NB4 (cell line): ENCODE measurements at regions not wholly inside any gene's neighbourhood (a gene's known extent, or its start where the extent isn't known, plus 50 kb on each side); places are given as distances from the start of the nearest gene placed in this dataset.

ENCODE experiments used
- DNase-seq: peaks from one replicate; pipeline ENCODE4 v3.0.0; 2010; ENCODE audit warnings: low read depth
- H3K4me3 ChIP-seq: one replicate; pipeline ENCODE4 v1.5.1; 2011; ENCODE audit warnings: mild to moderate bottlenecking, low read depth, low read length, moderate library complexity
- MAX ChIP-seq: IDR thresholded peaks from 2 replicates; pipeline ENCODE4 v1.6.1; 2011; ENCODE audit warnings: low read depth, low read length
- MYC ChIP-seq: IDR thresholded peaks from 2 replicates; pipeline ENCODE4 v1.6.1; 2011; ENCODE audit warnings: low read depth, low read length
- POLR2A ChIP-seq: IDR thresholded peaks from 2 replicates; pipeline ENCODE4 v1.6.1; 2011; ENCODE audit warnings: mild to moderate bottlenecking; ENCODE audit not compliant: insufficient read length; ENCODE audit errors: extremely low read depth
- TF ChIP-seq, protein P1 (sequence below): IDR thresholded peaks from one replicate; pipeline ENCODE4 v1.5.1; 2012; ENCODE audit warnings: low read depth, low read length

DNA sequence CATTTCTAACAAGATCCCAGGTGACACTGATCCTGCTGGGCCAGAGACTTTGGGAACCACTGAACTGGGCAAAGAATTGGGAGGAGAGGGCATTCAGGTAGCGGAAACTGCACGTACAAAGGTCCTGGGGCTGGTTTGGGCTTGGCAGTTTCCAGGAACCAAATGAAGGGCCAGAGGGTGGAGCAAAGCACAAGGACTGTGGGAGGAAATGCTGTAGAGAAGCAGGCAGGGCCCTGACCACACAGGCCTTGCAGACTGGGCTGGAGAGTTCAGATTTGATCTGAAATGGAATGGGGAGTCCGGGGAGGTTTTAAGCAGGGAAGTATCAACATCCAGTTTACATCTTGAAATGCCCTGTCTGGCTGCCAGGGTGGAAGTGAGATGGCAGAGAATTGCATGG is 195.1 kb downstream of the PHETA1 start:
- TF ChIP-seq MAX: no peak
- TF ChIP-seq MYC: peak; percentile 15; the same call in 1 of the 2 replicates
- TF ChIP-seq, protein P1, sequence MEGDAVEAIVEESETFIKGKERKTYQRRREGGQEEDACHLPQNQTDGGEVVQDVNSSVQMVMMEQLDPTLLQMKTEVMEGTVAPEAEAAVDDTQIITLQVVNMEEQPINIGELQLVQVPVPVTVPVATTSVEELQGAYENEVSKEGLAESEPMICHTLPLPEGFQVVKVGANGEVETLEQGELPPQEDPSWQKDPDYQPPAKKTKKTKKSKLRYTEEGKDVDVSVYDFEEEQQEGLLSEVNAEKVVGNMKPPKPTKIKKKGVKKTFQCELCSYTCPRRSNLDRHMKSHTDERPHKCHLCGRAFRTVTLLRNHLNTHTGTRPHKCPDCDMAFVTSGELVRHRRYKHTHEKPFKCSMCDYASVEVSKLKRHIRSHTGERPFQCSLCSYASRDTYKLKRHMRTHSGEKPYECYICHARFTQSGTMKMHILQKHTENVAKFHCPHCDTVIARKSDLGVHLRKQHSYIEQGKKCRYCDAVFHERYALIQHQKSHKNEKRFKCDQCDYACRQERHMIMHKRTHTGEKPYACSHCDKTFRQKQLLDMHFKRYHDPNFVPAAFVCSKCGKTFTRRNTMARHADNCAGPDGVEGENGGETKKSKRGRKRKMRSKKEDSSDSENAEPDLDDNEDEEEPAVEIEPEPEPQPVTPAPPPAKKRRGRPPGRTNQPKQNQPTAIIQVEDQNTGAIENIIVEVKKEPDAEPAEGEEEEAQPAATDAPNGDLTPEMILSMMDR: no peak
- TF ChIP-seq POLR2A: no peak
- no peak overlapping the region for H3K4me3 ChIP-seq
- peak; percentile 51 for DNase-seq

GRCh38 chr12:111173391-111173790 is 195.5 kb downstream of the PHETA1 start:
- no peak for TF ChIP-seq MAX
- no peak overlapping the region for H3K4me3 ChIP-seq
- DNase-seq: no peak

GRCh38 chr12:111172786-111173185 is 196.1 kb downstream of the PHETA1 start:
- H3K4me3 ChIP-seq: no peak overlapping the region
- TF ChIP-seq POLR2A (no peak), MYC (no peak), MAX (no peak)
- TF ChIP-seq, protein P1: no peak
- no peak for DNase-seq

DNA sequence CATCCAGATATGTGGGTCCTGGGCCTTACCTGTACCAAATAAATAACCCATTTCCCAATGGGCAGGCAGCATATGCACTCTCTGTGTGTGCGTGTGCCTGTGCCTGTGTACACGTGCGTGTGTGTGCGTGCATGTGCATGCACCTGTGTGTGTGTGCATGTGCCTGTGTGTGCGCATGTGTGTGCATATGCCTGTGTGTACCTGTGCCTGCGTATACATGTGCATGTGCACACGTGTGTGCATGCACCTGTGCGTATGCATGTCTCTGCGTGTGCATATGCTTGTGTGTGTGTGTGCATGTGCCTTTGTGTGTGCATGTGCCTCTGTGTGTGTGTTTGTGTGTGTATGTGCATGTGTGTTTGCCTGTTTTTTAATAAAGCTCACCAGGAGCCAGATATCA is 197.1 kb downstream of the PHETA1 start:
- no peak for DNase-seq
- no peak for TF ChIP-seq MYC
- TF ChIP-seq MAX: 0 out of 2 replicates have a peak, but pooled peaks have one; percentile 23
- TF ChIP-seq POLR2A: no peak
- H3K4me3 ChIP-seq: no peak overlapping the region

- TF ChIP-seq, protein P1: no peak
- TF ChIP-seq MAX (no peak), POLR2A (no peak), MYC (no peak)
- DNase-seq: no peak
- no peak overlapping the region for H3K4me3 ChIP-seq
These were observed 197.6 kb downstream of the PHETA1 start for GRCh38 chr12:111171345-111171744.

GRCh38 chr12:111170543-111170942 is 198.4 kb downstream of the PHETA1 start:
- no peak overlapping the region for H3K4me3 ChIP-seq
- TF ChIP-seq MYC (peak; percentile 26; the same call in 1 of the 2 replicates), MAX (peak; percentile 59; the same call in 1 of the 2 replicates), POLR2A (no peak)
- TF ChIP-seq, protein P1: no peak
- DNase-seq: peak; percentile 94

GRCh38 chr12:111169456-111169855 is 199.4 kb downstream of the PHETA1 start:
- no peak for TF ChIP-seq MAX
- no peak for TF ChIP-seq POLR2A
- TF ChIP-seq MYC: no peak
- TF ChIP-seq, protein P1: no peak
- no peak for DNase-seq
- no peak overlapping the region for H3K4me3 ChIP-seq
